GM12878 (cell line): ENCODE measurements at regions not wholly inside any gene's neighbourhood (a gene's known extent, or its start where the extent isn't known, plus 50 kb on each side); places are given as distances from the start of the nearest gene placed in this dataset.

Experiments
- ATAC-seq: fragments of 200-7000 bp; cut with Tn5 transposase; 3 replicates; pipeline ENCODE4 v1.9.1; 2020; ENCODE audit warnings: mild to moderate bottlenecking, moderate library complexity
- BruUV-seq: library from RNA; stranded (reverse); fragments of 400-500 nt; replicated peaks from 2 replicates; lab custom pipeline; 2021; lab: Mats Ljungman, UMichigan
- CTCF ChIA-PET: fragments of 300-600 bp; sonication (Branson Sonifier 250); formaldehyde crosslinking; extraction: SDS; loops from one replicate; lab custom pipeline; 2021; ENCODE audit warnings: inconsistent platforms; lab: Yijun Ruan, JAX
- POLR2A ChIA-PET: fragments of 350-600 bp; formaldehyde crosslinking; extraction: SDS; loops from one replicate; lab custom pipeline; 2021; ENCODE audit warnings: inconsistent platforms; lab: Charles Lee
- RAD21 ChIA-PET: fragments of 300-600 bp; sonication (Branson Sonifier 250); formaldehyde crosslinking; loops from one replicate; lab custom pipeline; 2023; ENCODE audit warnings: antibody characterized with exemption; ENCODE audit not compliant: unreplicated experiment; lab: Charles Lee
- SMC1A ChIA-PET: fragments of 300-600 bp; sonication (Branson Sonifier 250); formaldehyde crosslinking; loops from one replicate; lab custom pipeline; 2023; ENCODE audit not compliant: unreplicated experiment, uncharacterized antibody; lab: Charles Lee
- DNase-seq: peaks from one replicate; pipeline ENCODE4 v3.0.0-alpha.2; 2011; ENCODE audit warnings: low read depth, low spot score
- FAIRE-seq: peaks from 3 replicates; lab custom pipeline; 2011; peaks lifted over from hg19 to GRCh38; lab: Jason Lieb, UNC
- H2AFZ ChIP-seq: 2 replicates; pipeline ENCODE4 v1.6.0; 2011; ENCODE audit warnings: low read depth, low read length, control low read depth; ENCODE audit not compliant: control insufficient read depth
- H3K27ac ChIP-seq: 2 replicates; pipeline ENCODE4 v1.5.1; 2011; ENCODE audit warnings: control low read depth; ENCODE audit not compliant: control insufficient read depth, insufficient read depth
- H3K27me3 ChIP-seq, 2 experiments: replicated peaks in 1 of 2; 2 replicates each; pipeline versions ENCODE4 v1.6.0 to v1.6.1; 2011; ENCODE audit warnings: low read length in 1 of 2; ENCODE audit not compliant: control insufficient read depth in 2 of 2, insufficient read depth in 2 of 2
- H3K36me3 ChIP-seq, 2 experiments: 2 replicates each; pipeline ENCODE4 v1.5.1; 2011; ENCODE audit warnings: low read length in 1 of 2; ENCODE audit not compliant: control insufficient read depth in 2 of 2, insufficient read depth in 2 of 2
- H3K4me1 ChIP-seq: 2 replicates; pipeline ENCODE4 v1.6.1; 2011; ENCODE audit warnings: mild to moderate bottlenecking, low read length, moderate library complexity, mixed read lengths; ENCODE audit not compliant: control insufficient read depth, insufficient read depth
- H3K4me2 ChIP-seq: 2 replicates; pipeline ENCODE4 v1.6.0; 2011; ENCODE audit warnings: control low read depth; ENCODE audit not compliant: control insufficient read depth, insufficient read depth
- H3K4me3 ChIP-seq: fragments of 200-600 bp; sonication (generic); 2 replicates; pipeline ENCODE4 v1.5.1; 2016
- H3K79me2 ChIP-seq: 2 replicates; pipeline ENCODE4 v1.6.0; 2011; ENCODE audit warnings: low read length; ENCODE audit not compliant: control insufficient read depth, insufficient read depth
- H3K9ac ChIP-seq: 2 replicates; pipeline ENCODE4 v1.8.0; 2011; ENCODE audit warnings: low read length, control low read depth, mixed read lengths; ENCODE audit not compliant: control insufficient read depth, insufficient read depth
- H3K9me3 ChIP-seq: replicated peaks from 3 replicates; pipeline ENCODE4 v1.5.1; 2011; ENCODE audit warnings: mild to moderate bottlenecking, low read length; ENCODE audit not compliant: control insufficient read depth, insufficient read depth
- H4K20me1 ChIP-seq: 2 replicates; pipeline ENCODE4 v1.6.0; 2011; ENCODE audit not compliant: control insufficient read depth, insufficient read depth
- BACH1 ChIP-seq: fragments of 450-650 bp; IDR thresholded peaks from 2 replicates; pipeline ENCODE4 v1.6.1; 2017; ENCODE audit warnings: mild to moderate bottlenecking, borderline replicate concordance
- CBX3 ChIP-seq: fragments of 200-600 bp; sonication (generic); IDR thresholded peaks from 2 replicates; pipeline ENCODE4 v1.6.1; 2016; ENCODE audit warnings: low read depth, borderline replicate concordance
- CBX5 ChIP-seq: sonication (generic); IDR thresholded peaks from 2 replicates; pipeline ENCODE4 v1.6.1; 2016; ENCODE audit warnings: low read depth, moderate library complexity, mild to moderate bottlenecking, inconsistent platforms
- CREB1 ChIP-seq: IDR thresholded peaks from 2 replicates; pipeline ENCODE4 v1.6.1; 2012; ENCODE audit warnings: low read depth, mild to moderate bottlenecking, inconsistent platforms
- NBN ChIP-seq: fragments of 450-650 bp; IDR thresholded peaks from 2 replicates; pipeline ENCODE4 v1.6.1; 2016
- NFIC ChIP-seq: IDR thresholded peaks from 2 replicates; pipeline ENCODE4 v1.6.1; 2012; ENCODE audit warnings: low read depth, mild to moderate bottlenecking, inconsistent platforms, low read length, moderate library complexity
- NFYA ChIP-seq: IDR thresholded peaks from 2 replicates; pipeline ENCODE4 v1.6.1; 2011; ENCODE audit warnings: low read depth, mild to moderate bottlenecking, low read length, improper control_type of control experiment, borderline replicate concordance
- NFYB ChIP-seq: IDR thresholded peaks from 2 replicates; pipeline ENCODE4 v1.6.1; 2011; ENCODE audit warnings: low read depth, mild to moderate bottlenecking, low read length, improper control_type of control experiment, moderate library complexity; ENCODE audit not compliant: insufficient read depth
- PAX8 ChIP-seq: fragments of 450-650 bp; IDR thresholded peaks from 2 replicates; pipeline ENCODE4 v1.6.1; 2017; ENCODE audit warnings: mild to moderate bottlenecking, moderate library complexity
- PML ChIP-seq: IDR thresholded peaks from 2 replicates; pipeline ENCODE4 v1.6.1; 2012; ENCODE audit warnings: low read length, inconsistent platforms
- POU2F2 ChIP-seq: IDR thresholded peaks from 3 replicates; pipeline ENCODE4 v1.6.1; 2011; ENCODE audit warnings: low read depth, mild to moderate bottlenecking, low read length, borderline replicate concordance
- SREBF2 ChIP-seq: IDR thresholded peaks from 2 replicates; pipeline ENCODE4 v1.6.1; 2012; ENCODE audit warnings: mild to moderate bottlenecking, low read length
- WGBS: methylation state at CpG from one replicate; pipeline ENCODE4 v1.1.6; 2016; ENCODE audit warnings: low lambda C conversion rate; ENCODE audit not compliant: insufficient replicate concordance, insufficient coverage; ENCODE audit errors: missing lambda C conversion rate; 5-methylcytosine and 5-hydroxymethylcytosine counted together
- in situ Hi-C: fragments of 300-500 bp; cut with MboI; formaldehyde crosslinking; loops from 9 replicates; pipeline ENCODE4 v1.14.3; 2018; ENCODE audit warnings: mixed read lengths
- intact Hi-C: fragments of 100-400 bp; cut with micrococcal nuclease; formaldehyde crosslinking; loops from one replicate; pipeline ENCODE4 v1.14.2; 2022; ENCODE audit not compliant: unreplicated experiment
- TF ChIP-seq, protein P1 (sequence below): IDR thresholded peaks from 2 replicates; pipeline ENCODE4 v1.6.1; 2012; ENCODE audit warnings: low read length, inconsistent platforms
- TF ChIP-seq, protein P2 (sequence below): fragments of 450-650 bp; IDR thresholded peaks from 2 replicates; pipeline ENCODE4 v1.6.1; 2018; ENCODE audit warnings: borderline replicate concordance, mild to moderate bottlenecking; ENCODE audit not compliant: partially characterized antibody
- TF ChIP-seq, protein P3 (sequence below): fragments of 450-650 bp; IDR thresholded peaks from 2 replicates; pipeline ENCODE4 v1.6.1; 2017; ENCODE audit warnings: borderline replicate concordance
- TF ChIP-seq, protein P4 (sequence below): fragments of 450-650 bp; IDR thresholded peaks from 2 replicates; pipeline ENCODE4 v1.6.1; 2017; ENCODE audit warnings: mild to moderate bottlenecking, low read depth, inconsistent platforms; ENCODE audit not compliant: poor library complexity, severe bottlenecking

DNA sequence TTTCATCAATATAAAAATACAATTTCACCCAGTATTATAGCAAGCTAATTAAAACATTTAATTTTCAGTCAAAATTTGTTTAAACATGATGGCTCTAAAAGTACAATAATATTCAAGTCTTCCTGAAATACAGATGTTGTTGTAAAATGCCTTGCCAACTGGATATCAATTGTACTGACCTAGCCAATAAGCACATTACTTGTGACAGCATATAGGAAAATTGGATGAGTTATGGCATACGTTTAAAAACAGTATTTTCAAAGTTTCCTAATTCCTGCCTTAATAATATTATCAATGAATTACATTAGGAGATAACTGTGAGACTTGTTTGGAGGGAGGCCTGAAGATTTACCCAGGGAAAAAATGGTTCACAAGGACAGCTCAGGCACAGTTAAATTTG, 336.9 kb upstream of the CDH20 start:
- H4K20me1 ChIP-seq: no peaks in the 10 kb centered on the region
- SMC1A ChIA-PET: no interaction called here
- intact Hi-C loops (no loop called here), in situ Hi-C loops (no loop called here)
- CTCF ChIA-PET: no interaction called here
- no peak overlapping the region for H3K27ac ChIP-seq
- H3K9ac ChIP-seq: no peak overlapping the region
- H3K4me1 ChIP-seq: no peaks in the 10 kb centered on the region
- no peak for ATAC-seq
- no peak for DNase-seq
- BruUV-seq: no TSS peak
- H2AFZ ChIP-seq: no peak overlapping the region
- FAIRE-seq: no peak
- RAD21 ChIA-PET: no interaction called here
- no peaks in the 10 kb centered on the region for H3K9me3 ChIP-seq
- H3K4me2 ChIP-seq: no peak overlapping the region
- POLR2A ChIA-PET: no interaction called here
- H3K27me3 ChIP-seq: no peaks in the 10 kb centered on the region
- 0% methylated on average over 1 of the region's 1 CpG for WGBS
- no peaks in the 10 kb centered on the region for H3K79me2 ChIP-seq
- H3K36me3 ChIP-seq: no peaks in the 10 kb centered on the region
- no peak overlapping the region for H3K4me3 ChIP-seq
- no peak for TF ChIP-seq CBX3
- TF ChIP-seq NFYA: no peak
- no peak for TF ChIP-seq NFYB
- TF ChIP-seq, protein P1, sequence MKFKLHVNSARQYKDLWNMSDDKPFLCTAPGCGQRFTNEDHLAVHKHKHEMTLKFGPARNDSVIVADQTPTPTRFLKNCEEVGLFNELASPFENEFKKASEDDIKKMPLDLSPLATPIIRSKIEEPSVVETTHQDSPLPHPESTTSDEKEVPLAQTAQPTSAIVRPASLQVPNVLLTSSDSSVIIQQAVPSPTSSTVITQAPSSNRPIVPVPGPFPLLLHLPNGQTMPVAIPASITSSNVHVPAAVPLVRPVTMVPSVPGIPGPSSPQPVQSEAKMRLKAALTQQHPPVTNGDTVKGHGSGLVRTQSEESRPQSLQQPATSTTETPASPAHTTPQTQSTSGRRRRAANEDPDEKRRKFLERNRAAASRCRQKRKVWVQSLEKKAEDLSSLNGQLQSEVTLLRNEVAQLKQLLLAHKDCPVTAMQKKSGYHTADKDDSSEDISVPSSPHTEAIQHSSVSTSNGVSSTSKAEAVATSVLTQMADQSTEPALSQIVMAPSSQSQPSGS: no peak
- no peak for TF ChIP-seq SREBF2
- no peak for TF ChIP-seq PAX8
- TF ChIP-seq, protein P2, sequence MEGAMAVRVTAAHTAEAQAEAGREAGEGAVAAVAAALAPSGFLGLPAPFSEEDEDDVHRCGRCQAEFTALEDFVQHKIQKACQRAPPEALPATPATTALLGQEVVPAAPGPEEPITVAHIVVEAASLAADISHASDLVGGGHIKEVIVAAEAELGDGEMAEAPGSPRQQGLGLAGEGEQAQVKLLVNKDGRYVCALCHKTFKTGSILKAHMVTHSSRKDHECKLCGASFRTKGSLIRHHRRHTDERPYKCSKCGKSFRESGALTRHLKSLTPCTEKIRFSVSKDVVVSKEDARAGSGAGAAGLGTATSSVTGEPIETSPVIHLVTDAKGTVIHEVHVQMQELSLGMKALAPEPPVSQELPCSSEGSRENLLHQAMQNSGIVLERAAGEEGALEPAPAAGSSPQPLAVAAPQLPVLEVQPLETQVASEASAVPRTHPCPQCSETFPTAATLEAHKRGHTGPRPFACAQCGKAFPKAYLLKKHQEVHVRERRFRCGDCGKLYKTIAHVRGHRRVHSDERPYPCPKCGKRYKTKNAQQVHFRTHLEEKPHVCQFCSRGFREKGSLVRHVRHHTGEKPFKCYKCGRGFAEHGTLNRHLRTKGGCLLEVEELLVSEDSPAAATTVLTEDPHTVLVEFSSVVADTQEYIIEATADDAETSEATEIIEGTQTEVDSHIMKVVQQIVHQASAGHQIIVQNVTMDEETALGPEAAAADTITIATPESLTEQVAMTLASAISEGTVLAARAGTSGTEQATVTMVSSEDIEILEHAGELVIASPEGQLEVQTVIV: no peak
- no peak for TF ChIP-seq CREB1
- no peak for TF ChIP-seq NFIC
- no peak for TF ChIP-seq PML
- TF ChIP-seq BACH1: no peak
- TF ChIP-seq, protein P3, sequence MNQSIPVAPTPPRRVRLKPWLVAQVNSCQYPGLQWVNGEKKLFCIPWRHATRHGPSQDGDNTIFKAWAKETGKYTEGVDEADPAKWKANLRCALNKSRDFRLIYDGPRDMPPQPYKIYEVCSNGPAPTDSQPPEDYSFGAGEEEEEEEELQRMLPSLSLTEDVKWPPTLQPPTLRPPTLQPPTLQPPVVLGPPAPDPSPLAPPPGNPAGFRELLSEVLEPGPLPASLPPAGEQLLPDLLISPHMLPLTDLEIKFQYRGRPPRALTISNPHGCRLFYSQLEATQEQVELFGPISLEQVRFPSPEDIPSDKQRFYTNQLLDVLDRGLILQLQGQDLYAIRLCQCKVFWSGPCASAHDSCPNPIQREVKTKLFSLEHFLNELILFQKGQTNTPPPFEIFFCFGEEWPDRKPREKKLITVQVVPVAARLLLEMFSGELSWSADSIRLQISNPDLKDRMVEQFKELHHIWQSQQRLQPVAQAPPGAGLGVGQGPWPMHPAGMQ: no peak
- TF ChIP-seq CBX5: no peak
- no peak for TF ChIP-seq NBN
- TF ChIP-seq, protein P4, sequence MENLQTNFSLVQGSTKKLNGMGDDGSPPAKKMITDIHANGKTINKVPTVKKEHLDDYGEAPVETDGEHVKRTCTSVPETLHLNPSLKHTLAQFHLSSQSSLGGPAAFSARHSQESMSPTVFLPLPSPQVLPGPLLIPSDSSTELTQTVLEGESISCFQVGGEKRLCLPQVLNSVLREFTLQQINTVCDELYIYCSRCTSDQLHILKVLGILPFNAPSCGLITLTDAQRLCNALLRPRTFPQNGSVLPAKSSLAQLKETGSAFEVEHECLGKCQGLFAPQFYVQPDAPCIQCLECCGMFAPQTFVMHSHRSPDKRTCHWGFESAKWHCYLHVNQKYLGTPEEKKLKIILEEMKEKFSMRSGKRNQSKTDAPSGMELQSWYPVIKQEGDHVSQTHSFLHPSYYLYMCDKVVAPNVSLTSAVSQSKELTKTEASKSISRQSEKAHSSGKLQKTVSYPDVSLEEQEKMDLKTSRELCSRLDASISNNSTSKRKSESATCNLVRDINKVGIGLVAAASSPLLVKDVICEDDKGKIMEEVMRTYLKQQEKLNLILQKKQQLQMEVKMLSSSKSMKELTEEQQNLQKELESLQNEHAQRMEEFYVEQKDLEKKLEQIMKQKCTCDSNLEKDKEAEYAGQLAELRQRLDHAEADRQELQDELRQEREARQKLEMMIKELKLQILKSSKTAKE: no peak
- no peak for TF ChIP-seq POU2F2
